HuH-7.5 (cell line): ENCODE measurements at regions not wholly inside any gene's neighbourhood (a gene's known extent, or its start where the extent isn't known, plus 50 kb on each side); places are given as distances from the start of the nearest gene placed in this dataset.
"Not testable (repeated sequence)": the region's sequence is repeated elsewhere in the genome, so short reads cannot be mapped to it uniquely, and the experiment has no call there.

Source experiments
- DNase-seq: peaks from one replicate; pipeline ENCODE4 v3.0.0; 2011; ENCODE audit warnings: low spot score

DNA sequence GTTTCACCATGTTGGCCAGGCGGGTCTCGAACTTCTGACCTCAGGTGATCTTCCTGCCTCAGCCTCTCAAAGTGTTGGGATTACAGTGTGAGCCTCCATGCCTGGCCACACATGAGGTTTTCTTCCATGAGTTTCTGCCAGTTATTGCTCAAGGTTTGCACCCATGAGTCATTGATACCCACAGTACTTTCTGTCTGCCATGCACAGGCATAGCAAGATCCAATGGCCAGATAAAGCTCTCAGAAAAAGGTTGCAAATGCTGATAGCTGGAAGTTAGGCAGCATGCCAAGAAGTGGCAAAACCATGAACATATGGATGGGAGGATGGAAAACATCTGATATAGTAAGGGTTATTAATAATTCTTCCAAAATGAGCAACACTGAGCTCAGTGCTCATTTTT lies 298.7 kb upstream of the NRG3 start:
- DNase-seq = no peak

DNA sequence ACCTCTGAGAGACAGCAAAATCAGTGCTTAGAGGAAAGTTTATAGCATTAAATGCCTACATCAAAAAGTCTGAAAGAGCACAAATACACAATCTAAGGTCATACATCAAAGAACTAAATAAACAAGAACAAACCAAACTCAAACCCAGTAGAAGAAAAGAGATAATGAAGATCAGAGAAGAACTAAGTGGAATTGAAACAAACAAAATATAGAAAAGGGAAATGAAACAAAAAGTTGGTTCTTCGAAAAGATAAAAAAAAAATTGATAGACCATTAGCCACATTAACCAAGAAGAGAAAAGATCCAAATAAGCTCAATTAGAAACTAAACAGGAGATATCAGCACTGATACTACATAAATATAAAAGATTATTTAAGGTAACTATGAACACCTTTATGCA lies 280.0 kb upstream of the NRG3 start:
- DNase-seq = no peak

DNA sequence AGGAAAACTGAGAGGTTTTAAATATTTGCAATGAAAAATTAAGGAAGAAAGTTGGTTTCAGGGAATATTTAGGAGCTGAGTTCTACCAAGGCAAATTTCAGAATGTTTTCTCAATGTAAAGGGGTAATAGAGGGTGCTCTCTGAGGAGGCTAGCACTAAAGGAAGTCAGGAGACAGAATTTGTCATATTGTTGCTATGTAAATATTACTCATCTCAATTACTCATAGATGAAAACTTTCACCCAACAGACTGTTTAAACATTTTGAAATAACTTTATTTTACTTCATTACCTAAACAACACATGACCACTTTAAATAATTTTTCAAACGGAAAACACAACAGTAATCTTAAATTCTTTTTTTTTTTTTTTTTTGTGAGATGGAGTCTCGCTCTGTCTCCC lies 274.8 kb upstream of the NRG3 start:
- DNase-seq = no peak

DNA sequence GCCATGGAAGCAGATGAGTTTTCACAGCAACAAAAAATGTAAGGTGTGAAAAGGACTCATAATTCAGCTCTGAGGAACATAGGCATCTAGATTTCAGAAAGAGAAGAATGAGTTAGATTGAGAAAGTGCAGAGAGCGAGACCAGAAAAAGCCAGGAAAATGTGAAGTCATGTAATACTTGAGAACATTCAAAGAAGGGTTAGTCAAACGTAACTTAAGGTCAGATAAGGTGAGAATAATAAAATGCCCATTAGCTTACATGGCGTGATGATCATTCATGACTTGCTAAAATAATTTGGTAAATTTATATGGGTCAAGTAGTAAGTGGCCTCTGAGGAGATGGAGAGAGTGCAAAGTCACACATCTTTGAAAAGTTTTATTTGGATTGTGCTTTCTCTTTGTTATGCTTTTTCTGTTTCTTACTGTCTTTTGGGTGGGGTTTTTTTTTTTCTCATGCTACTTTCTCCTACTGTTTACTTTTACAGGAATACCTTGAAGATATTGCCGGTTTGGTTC lies 271.8 kb upstream of the NRG3 start:
- no peak for DNase-seq

DNA sequence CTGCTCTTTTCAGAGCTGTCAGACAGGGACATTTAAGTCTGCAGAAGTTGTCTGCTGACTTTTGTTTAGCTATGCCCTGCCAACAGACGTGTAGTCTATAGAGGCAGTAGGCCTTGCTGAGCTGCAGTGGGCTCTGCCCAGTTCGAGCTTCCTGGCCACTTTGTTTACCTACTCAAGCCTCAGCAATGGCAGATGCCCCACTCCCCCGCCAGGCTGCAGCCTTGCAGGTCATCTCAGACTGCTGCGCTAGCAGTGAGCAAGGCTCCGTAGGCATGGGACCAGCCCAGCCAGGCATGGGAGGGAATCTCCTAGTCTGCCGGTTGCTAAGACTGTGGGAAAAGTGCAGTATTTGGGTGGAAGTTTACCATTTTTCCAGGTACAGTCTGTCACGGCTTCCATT lies 230.5 kb upstream of the NRG3 start:
- not testable (repeated sequence) for DNase-seq

DNA sequence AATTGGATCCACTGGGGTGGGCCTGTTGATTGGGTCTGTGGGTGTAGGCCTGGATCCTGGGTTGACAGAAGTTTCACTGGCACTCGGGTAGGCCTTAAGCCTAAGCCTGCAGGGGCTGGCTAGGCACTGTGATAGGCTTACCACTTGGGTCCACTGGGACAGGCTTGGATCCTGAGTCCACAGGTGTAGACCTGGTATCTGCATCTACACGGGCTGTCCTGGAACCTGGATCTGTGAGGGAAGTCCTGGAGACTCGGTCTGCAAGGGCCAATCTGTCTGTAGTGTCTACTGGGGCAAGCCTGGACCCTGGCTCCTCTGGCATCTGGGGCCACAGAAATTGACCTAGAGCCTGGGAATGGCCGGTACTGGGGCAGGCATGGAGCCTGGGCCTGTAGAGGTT lies 219.0 kb upstream of the NRG3 start:
- DNase-seq = no peak

DNA sequence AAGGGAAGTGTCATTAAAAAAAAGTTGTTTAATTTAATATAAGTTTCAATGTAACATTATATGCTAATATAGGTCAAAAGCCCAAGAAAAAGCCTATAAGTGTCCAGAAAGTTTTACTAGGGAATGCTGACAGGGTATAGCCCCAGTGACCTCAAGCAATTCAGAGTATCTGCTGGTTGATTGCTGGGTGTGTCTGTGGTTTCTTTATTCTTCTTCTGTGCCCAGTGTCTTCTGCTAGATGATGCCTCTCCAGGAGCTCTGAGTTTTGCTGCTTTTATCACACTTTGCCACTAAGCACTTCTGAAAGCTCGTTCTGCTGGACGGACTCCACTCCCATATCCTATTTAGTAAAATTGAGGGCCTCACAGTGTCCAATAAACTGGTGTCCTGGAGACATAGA lies 212.2 kb upstream of the NRG3 start:
- DNase-seq = no peak

DNA sequence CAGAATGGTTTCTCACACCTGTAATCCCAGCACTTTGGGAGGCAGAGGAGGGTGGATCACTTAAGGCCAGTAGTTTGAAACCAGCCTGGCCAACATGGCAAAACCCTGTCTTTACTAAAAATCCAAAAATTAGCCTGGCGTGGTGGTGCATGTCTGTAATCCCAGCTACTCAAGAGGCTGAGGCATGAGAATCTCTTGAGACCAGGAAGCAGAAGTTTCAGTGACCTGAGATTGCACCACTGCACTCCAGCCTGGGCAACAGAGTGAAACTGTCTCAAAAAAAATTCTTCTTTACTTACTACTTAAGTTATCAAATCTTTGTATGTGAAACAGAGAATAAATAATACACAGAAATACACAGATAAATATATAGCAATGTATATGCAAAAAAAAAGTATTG lies 210.2 kb upstream of the NRG3 start:
- DNase-seq = not testable (repeated sequence)

DNA sequence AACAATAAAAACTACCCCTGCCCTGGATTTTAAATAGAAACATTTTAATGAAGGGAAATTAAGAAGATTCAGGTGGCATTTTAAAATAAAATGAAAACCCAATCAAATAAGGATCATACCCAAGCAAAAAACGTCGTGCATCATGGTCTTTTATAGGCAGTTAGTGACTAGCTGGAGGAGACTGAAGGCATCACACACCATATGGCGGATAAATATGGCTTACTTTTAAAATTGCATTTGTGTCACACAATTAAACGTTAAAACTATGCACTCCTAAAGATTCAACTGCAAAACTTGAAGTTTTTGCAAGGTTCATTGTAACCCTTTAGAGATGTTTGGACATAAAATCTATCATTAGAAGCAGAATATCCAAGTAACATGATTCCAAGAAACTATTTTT lies 200.1 kb upstream of the NRG3 start:
- DNase-seq = no peak

DNA sequence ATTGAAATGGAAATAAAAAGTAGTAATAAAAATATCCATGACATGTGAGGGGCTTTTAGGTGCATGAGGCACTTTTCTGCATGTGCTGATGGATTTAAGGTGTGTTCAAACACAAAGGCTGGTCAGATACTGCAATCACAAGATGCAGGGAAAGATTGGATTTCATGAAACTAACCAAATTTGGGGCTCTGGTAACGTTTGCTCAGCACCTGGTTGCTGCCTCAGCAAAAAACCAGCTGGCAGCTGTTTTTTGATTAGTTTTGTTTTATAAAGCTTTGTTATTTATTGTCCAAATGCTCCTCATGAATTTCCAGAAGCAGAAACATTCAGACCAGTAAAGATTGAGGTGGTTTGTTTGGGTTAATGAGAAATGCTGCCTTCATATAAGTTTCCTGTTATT lies 195.7 kb upstream of the NRG3 start:
- no peak for DNase-seq

DNA sequence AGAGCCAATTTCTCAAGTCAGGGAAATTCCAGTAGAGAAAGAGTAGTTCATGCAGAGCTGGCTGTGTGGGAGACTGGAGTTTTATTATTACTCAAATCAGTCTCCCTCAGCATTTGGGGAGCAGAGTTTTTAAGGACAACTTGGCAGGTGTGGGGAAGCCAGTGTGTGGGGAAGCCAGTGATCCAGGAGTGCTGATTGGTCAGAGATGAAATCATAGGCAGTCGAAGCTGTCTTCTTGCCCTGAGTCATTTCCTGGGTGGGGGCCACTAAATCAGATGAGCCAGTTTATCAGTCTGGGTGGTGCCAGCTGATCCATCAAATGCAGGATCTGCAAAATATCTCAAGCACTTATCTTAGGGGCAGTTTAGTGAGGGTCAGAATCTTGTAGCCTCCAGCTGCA lies 194.6 kb upstream of the NRG3 start:
- DNase-seq = no peak

DNA sequence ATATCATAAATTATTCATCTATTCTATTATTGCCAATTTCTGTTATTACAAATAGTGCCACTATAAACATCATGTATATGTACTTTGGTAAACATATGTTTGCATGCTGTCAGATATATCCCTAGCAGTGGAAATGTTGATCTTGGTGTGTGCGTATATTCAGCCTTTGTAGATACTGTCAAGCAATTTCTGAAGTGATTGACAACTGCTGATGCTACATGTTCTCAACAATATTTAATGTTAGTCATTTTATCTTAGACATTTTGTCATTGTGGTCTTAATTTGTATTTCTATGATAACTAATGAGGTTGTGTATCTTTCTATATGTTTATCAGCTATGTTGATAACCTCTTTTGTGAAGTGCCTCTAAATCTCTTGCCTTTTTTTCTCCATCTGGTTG lies 186.5 kb upstream of the NRG3 start:
- DNase-seq = no peak

DNA sequence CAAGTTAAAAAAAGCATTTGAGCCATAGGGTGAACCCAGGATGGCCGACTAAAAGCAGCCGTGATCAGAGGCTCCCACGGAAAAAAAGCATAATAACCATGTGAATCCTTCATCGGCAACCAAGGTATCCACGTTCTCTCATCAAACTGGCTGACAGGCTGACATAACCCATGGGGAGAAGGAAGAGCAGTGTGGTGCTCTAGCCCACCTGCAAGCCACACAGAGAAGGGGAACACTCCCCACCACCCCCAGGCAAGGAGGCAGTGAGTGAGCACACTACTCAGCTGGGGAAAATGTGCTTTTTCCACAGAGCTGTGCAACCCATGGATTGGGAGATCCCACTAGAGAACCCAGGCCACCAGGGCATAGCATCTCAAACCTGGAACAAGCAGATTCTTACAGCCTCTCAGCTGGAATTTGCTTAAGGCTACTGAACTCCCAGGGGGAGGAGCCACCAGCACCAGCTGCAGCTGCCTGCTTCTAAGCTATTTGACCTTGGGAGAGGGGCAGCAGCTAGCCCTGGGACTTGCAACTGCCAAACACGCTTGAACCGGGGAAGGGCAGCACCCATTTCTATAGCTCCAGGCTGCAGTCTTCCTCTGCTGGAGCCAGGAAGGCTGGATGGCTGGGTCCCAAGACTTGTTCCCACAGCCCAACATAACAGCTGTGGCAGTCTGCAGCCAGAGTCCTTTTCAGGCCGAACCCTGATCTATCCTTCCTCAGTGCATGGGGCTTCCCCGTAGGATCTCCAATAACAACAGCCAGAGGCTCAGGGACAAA lies 178.2 kb upstream of the NRG3 start:
- no peak for DNase-seq

DNA sequence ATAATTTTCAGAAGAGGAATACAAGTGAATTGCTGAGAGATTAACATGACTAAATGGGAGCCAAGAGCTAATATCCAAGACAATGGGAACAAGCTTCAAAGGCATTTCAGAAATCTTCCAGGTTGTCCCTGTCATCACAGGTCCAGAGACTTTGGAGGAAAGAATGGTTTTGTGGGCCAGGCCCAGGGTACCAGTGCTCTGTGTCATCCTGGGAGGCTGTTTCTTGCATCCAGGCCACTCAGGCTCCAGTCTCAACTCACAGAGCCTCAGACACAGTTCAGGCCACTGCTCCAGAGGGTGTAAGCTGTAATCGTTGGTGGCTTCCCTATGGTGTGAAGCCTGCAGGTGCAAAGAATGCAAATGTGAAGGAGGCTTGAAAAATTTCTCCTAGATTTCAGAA lies 170.4 kb upstream of the NRG3 start:
- DNase-seq = no peak

DNA sequence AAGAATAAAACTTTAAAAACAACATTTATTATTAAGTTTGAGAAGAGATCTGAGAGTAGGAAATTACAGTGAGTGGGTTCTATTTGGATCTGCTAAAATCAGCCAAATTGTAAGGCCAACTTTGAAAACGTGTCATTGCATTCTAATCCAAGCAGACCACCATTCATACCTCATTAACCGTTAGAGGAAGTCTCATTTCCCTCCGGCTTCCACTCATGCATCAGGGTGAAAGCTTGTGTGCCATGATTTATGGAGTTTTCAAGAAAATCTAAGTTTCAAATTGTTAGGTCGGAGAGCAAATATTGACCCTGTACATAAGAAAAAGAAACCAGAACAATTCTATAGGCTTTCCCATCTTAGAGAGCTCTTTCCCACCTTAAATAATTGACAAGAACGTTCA lies 166.6 kb upstream of the NRG3 start:
- no peak for DNase-seq

DNA sequence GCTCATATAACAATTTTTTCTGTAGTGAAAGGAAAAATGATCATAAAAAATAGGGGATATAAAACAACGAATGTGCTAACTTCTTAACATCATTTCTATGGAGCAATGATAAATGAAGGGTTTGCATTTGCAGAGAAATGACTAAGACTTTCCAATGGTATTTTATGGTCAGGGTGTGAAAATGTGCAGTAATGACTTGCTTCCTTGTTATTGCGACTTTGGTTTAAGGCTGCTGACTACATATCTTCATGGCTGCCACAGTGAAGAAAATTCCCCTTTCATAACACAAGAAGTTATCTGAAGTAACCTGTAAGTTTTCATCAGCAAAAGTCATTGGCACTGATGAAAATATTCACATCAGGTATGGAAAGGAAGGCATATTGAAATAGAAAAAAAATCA lies 166.1 kb upstream of the NRG3 start:
- no peak for DNase-seq

DNA sequence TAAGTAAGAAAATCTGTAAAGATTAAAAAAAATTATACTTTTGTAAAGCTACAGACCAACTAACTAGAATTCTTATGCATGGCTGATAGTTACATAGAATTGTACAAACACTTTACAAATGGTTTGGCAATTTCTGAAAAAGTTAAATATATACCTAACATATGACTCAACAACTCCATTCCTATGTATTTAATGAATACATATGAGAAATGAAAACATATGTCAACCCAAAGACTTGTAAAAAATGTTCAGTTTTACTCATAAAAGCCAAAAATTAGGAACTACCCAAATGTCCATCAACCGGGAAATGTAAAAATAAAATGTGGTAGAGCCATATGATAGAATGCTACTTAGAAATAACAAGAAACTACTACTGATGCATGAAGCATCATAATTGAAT lies 152.6 kb upstream of the NRG3 start:
- no peak for DNase-seq

DNA sequence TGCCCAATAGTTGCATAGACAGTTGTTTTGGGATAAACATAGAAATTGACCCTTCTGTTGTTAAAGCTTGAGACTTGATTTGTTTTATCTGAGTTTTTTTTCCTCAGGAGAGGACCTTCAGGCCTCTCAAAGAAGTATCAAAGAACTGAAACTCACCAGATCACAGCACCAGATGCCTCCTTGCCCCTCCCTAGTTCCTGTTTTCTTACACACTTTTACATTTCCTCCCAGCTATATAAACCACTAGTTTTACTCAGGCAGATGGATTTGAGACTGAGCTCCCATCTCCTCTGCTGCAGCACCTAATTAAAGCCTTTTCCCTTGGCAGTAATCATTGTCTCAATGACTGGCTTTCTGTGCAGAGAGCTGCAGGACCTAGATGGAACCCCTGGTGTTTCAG lies 150.6 kb upstream of the NRG3 start:
- DNase-seq = no peak

DNA sequence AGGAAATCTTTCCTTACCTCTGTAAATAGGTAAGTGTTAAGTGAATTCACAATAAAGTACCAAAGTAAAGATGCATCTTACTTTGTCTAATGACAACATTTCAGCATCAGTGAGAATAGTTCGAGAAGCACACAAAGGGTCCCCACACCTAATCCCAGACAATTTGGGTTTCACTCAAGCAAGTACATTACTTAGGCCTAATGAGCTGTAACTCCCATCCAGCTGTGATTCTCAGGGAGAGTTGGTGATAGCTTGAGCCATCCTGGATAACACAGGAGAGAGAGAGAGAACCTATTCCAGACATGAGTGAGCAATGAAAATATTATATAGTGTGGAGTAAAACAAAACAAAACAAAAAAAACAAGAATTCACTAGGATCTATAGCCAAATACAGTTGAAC lies 149.1 kb upstream of the NRG3 start:
- DNase-seq = no peak

DNA sequence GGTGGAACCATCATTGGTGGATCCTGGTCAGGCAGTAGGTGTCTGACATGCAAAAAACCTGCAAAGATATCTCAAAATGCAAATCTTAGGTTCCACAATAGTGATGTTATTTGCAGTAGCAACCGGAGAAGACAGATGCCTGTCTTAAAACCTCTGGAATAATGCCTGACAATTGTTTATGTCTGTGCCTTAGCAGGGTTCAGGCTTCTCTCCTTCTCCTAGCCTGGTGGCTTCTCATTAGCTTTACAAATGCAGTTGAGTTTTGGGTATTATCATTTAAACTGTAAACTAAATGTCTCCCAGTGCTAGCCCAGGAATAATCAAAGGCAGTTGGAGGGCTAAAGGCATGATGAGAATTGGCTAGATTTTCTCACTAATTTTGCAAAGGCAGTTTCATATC lies 146.3 kb upstream of the NRG3 start:
- no peak for DNase-seq

DNA sequence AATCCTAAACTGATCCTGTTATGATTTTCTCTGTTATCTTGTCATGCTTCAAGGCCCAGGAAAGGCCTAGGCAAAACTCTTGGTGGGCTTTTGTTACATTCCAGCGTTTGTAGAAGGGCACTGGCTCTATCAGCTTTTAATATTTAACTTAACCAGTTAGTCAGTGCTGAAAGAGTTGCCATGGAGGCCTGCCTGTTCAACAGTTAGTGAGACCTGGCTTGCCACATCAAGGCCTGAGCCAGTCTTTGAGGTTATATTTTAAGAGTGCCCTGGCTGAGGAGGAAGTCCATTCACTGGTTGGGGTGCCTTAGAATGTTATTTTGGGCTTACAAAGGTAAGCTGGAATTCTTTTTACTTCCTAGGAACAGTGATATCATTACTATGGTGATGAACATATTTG lies 144.1 kb upstream of the NRG3 start:
- DNase-seq = no peak

DNA sequence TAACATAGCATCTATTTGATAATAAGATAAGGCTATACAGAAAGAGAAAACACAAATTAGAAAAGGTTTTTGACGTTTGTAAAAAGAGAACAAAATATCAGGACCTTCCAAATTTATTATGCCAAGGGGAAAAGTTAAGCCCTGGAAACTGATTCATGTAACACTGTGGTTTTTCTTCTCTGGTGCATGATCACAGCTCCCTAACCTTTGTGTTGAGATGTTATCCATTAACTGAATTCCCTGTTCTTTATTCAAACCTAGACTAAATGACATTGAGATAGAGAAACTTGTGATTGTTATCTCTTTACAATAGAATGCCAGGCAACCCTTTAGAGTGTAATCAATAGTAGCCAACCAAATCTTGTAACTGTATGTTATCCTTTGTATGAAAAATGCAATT lies 141.5 kb upstream of the NRG3 start:
- no peak for DNase-seq

DNA sequence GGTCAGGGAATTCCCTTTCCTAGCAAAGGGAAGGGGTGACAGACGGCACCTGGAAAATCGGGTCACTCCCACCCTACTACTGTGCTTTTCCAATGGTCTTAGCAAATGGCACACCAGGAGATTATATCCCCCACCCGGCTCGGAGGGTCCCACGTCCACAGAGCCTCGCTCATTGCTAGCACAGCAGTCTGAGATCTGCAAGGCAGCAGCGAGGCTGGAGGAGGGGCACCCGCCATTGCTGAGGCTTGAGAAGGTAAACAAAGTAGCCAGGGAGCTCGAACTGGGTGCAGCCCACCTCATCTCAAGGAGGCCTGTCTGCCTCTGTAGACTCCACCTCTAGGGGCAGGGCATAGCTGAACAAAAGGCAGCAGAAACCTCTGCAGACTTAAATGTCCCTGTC lies 139.8 kb upstream of the NRG3 start:
- DNase-seq = not testable (repeated sequence)

DNA sequence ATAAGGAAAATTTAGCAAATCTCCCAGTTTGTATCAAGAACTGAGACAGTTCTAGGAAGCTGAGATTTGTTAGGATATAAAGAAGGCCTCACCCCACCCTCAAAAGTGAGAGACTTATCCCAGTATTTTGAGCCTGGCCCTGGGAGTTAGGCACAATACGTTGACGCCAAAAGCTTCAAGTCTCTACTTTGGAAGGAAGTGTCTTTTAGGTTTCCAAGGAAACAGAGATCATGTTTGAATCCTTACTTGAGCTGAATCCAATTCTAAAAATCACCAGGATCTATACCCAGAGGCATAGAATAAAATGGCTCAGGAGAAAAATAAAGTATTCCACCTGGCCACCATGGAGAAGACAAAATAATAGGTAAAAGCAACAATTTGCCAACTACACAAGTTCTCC lies 115.9 kb upstream of the NRG3 start:
- no peak for DNase-seq
